DLD1 (cell line): ENCODE measurements at regions not wholly inside any gene's neighbourhood (a gene's known extent, or its start where the extent isn't known, plus 50 kb on each side); places are given as distances from the start of the nearest gene placed in this dataset.

Source experiments
- in situ Hi-C: cut with HindIII; loops from 2 replicates; pipeline ENCODE4 v1.10.0; 2017; ENCODE audit warnings: low sequenced_read_pairs

- in situ Hi-C loops, result no loop called here
Observed at GRCh38 chr15:93253681-93254080, 164.7 kb upstream of the RGMA start.

- in situ Hi-C loops, result no loop called here
Observed at GRCh38 chr15:93252780-93253179, 163.8 kb upstream of the RGMA start.

- in situ Hi-C loops, result no loop called here
Observed at GRCh38 chr15:93250950-93251349, 161.9 kb upstream of the RGMA start.

- in situ Hi-C loops, result no loop called here
Observed at GRCh38 chr15:93250209-93250608, 161.2 kb upstream of the RGMA start.

GRCh38 chr15:93249623-93250022, 160.6 kb upstream of the RGMA start:
- in situ Hi-C loops, result no loop called here

GRCh38 chr15:93247466-93248121, 158.6 kb upstream of the RGMA start:
- in situ Hi-C loops, result no loop called here

GRCh38 chr15:93246266-93247242, 157.5 kb upstream of the RGMA start:
- in situ Hi-C loops, result no loop called here

- in situ Hi-C loops, result no loop called here
Observed at GRCh38 chr15:93245661-93246042, 156.6 kb upstream of the RGMA start.

- in situ Hi-C loops, result no loop called here
Observed at GRCh38 chr15:93244696-93245660, 156.0 kb upstream of the RGMA start.

- in situ Hi-C loops, result no loop called here
Observed at GRCh38 chr15:93243573-93243972, 154.6 kb upstream of the RGMA start.

GRCh38 chr15:93241696-93242585, 152.9 kb upstream of the RGMA start:
- in situ Hi-C loops, result no loop called here

GRCh38 chr15:93239993-93240392, 151.0 kb upstream of the RGMA start:
- in situ Hi-C loops, result no loop called here

GRCh38 chr15:93239591-93239990, 150.6 kb upstream of the RGMA start:
- in situ Hi-C loops, result no loop called here

GRCh38 chr15:93238641-93239040, 149.6 kb upstream of the RGMA start:
- in situ Hi-C loops, result no loop called here

- in situ Hi-C loops, result no loop called here
Observed at GRCh38 chr15:93235926-93236780, 147.1 kb upstream of the RGMA start.

- in situ Hi-C loops, result no loop called here
Observed at GRCh38 chr15:93235269-93235668, 146.3 kb upstream of the RGMA start.

GRCh38 chr15:93233710-93234109, 144.7 kb upstream of the RGMA start:
- in situ Hi-C loops, result no loop called here

- in situ Hi-C loops, result no loop called here
Observed at GRCh38 chr15:93232845-93233244, 143.8 kb upstream of the RGMA start.

- in situ Hi-C loops, result no loop called here
Observed at GRCh38 chr15:93231994-93232393, 143.0 kb upstream of the RGMA start.
